H9 (cell line): ENCODE measurements at regions not wholly inside any gene's neighbourhood (a gene's known extent, or its start where the extent isn't known, plus 50 kb on each side); places are given as distances from the start of the nearest gene placed in this dataset.

Experiments
- DNase-seq: peaks from one replicate; pipeline ENCODE4 v3.0.0-alpha.2; 2017
- H2AFZ ChIP-seq: one replicate; pipeline ENCODE4 v1.6.1; 2013; ENCODE audit warnings: mild to moderate bottlenecking, low read length, control low read depth, moderate library complexity
- H2AK5ac ChIP-seq: 2 replicates; pipeline ENCODE4 v1.6.1; 2013; ENCODE audit warnings: low read length, control low read depth, mixed read lengths; ENCODE audit not compliant: insufficient read length
- H2BK120ac ChIP-seq: one replicate; pipeline ENCODE4 v1.6.1; 2013; ENCODE audit warnings: low read depth, mild to moderate bottlenecking, low read length, control low read depth, inconsistent platforms; ENCODE audit not compliant: poor library complexity, severe bottlenecking
- H2BK12ac ChIP-seq: 2 replicates; pipeline ENCODE4 v1.6.1; 2013; ENCODE audit warnings: low read length, control low read depth, mixed read lengths, low read depth; ENCODE audit not compliant: insufficient read length
- H2BK15ac ChIP-seq: 2 replicates; pipeline ENCODE4 v1.6.1; 2013; ENCODE audit warnings: low read depth, low read length, control low read depth
- H2BK20ac ChIP-seq: one replicate; pipeline ENCODE4 v1.6.1; 2013; ENCODE audit warnings: low read depth, mild to moderate bottlenecking, low read length, control low read depth, inconsistent platforms; ENCODE audit not compliant: poor library complexity, severe bottlenecking
- H2BK5ac ChIP-seq: 2 replicates; pipeline ENCODE4 v1.6.1; 2013; ENCODE audit warnings: low read length, control low read depth, mixed read lengths; ENCODE audit not compliant: insufficient read length
- H3K14ac ChIP-seq: 2 replicates; pipeline ENCODE4 v1.6.1; 2013; ENCODE audit warnings: low read length, control low read depth; ENCODE audit not compliant: insufficient read depth
- H3K18ac ChIP-seq: 2 replicates; pipeline ENCODE4 v1.6.1; 2013; ENCODE audit warnings: low read depth, mild to moderate bottlenecking, mixed read lengths, low read length, control low read depth; ENCODE audit not compliant: insufficient read length
- H3K23ac ChIP-seq: 2 replicates; pipeline ENCODE4 v1.6.1; 2013; ENCODE audit warnings: low read length, control low read depth, mixed read lengths, low read depth; ENCODE audit not compliant: insufficient read length
- H3K23me2 ChIP-seq: 2 replicates; pipeline ENCODE4 v1.6.1; 2013; ENCODE audit warnings: low read depth, mild to moderate bottlenecking, mixed read lengths, low read length, control low read depth; ENCODE audit not compliant: insufficient read length, poor library complexity, severe bottlenecking
- H3K27ac ChIP-seq: 2 replicates; pipeline ENCODE4 v1.5.1; 2013; ENCODE audit warnings: low read length, control low read depth, mixed read lengths, low read depth; ENCODE audit not compliant: insufficient read length
- H3K27me3 ChIP-seq: 2 replicates; pipeline ENCODE4 v1.6.1; 2013; ENCODE audit warnings: low read length, control low read depth, inconsistent platforms; ENCODE audit not compliant: insufficient read depth
- H3K4ac ChIP-seq: 2 replicates; pipeline ENCODE4 v1.6.1; 2013; ENCODE audit warnings: low read depth, mild to moderate bottlenecking, control low read depth, inconsistent platforms, low read length, moderate library complexity
- H3K4me1 ChIP-seq: 2 replicates; pipeline ENCODE4 v1.6.1; 2013; ENCODE audit warnings: low read length, control low read depth, inconsistent platforms; ENCODE audit not compliant: insufficient read depth
- H3K4me2 ChIP-seq: 2 replicates; pipeline ENCODE4 v1.6.1; 2013; ENCODE audit warnings: low read length, control low read depth, mixed read lengths; ENCODE audit not compliant: insufficient read length, insufficient read depth
- H3K56ac ChIP-seq: 2 replicates; pipeline ENCODE4 v1.6.1; 2013; ENCODE audit warnings: low read depth, mild to moderate bottlenecking, mixed read lengths, low read length, control low read depth; ENCODE audit not compliant: insufficient read length
- H3K79me1 ChIP-seq: 2 replicates; pipeline ENCODE4 v1.6.1; 2013; ENCODE audit warnings: low read depth, mild to moderate bottlenecking, moderate library complexity, low read length, control low read depth, inconsistent platforms; ENCODE audit not compliant: insufficient read depth, poor library complexity, severe bottlenecking
- H3K79me2 ChIP-seq: 2 replicates; pipeline ENCODE4 v1.6.1; 2013; ENCODE audit warnings: low read length, control low read depth, inconsistent platforms; ENCODE audit not compliant: insufficient read depth
- H3K9ac ChIP-seq: 2 replicates; pipeline ENCODE4 v1.6.1; 2013; ENCODE audit warnings: low read length, control low read depth, mixed read lengths; ENCODE audit not compliant: insufficient read length; ENCODE audit errors: extremely low read depth
- H3K9me3 ChIP-seq: one replicate; pipeline ENCODE4 v1.6.1; 2013; ENCODE audit warnings: low read depth, low read length, inconsistent platforms; ENCODE audit not compliant: control insufficient read depth
- H3T11ph ChIP-seq: one replicate; pipeline ENCODE4 v1.6.1; 2013; ENCODE audit warnings: mild to moderate bottlenecking, low read length, control low read depth, inconsistent platforms
- H4K20me1 ChIP-seq: one replicate; pipeline ENCODE4 v1.6.1; 2013; ENCODE audit not compliant: control insufficient read depth, insufficient read length, insufficient read depth
- H4K5ac ChIP-seq: 2 replicates; pipeline ENCODE4 v1.6.1; 2013; ENCODE audit warnings: low read depth, mild to moderate bottlenecking, mixed read lengths, low read length, control low read depth; ENCODE audit not compliant: insufficient read length
- H4K8ac ChIP-seq: replicated peaks from 2 replicates; pipeline ENCODE4 v1.6.1; 2013; ENCODE audit warnings: low read length, control low read depth, mixed read lengths, low read depth; ENCODE audit not compliant: insufficient read length
- H4K91ac ChIP-seq: 2 replicates; pipeline ENCODE4 v1.6.1; 2013; ENCODE audit warnings: low read depth, mild to moderate bottlenecking, moderate library complexity, mixed read lengths, low read length, control low read depth; ENCODE audit not compliant: insufficient read length
- H3K27ac Mint-ChIP-seq, 3 experiments: 2 replicates in 2 of 3; 3 replicates in 1 of 3; pipeline ENCODE4 v1.8.0; 2020 to 2021; ENCODE audit warnings: mixed read lengths in 3 of 3, mild to moderate bottlenecking in 1 of 3, moderate library complexity in 1 of 3
- H3K27me3 Mint-ChIP-seq: 2 replicates; pipeline ENCODE4 v1.8.0; 2021; ENCODE audit warnings: low read depth, mild to moderate bottlenecking, moderate library complexity, mixed read lengths
- H3K36me3 Mint-ChIP-seq, 3 experiments: 2 replicates in 2 of 3; 3 replicates in 1 of 3; pipeline ENCODE4 v1.8.0; 2020 to 2021; ENCODE audit warnings: low read depth in 3 of 3, mixed read lengths in 3 of 3; ENCODE audit not compliant: insufficient read depth in 1 of 3
- H3K4me1 Mint-ChIP-seq, 2 experiments: 2 replicates each; pipeline ENCODE4 v1.8.0; 2020; ENCODE audit warnings: mixed read lengths in 2 of 2
- H3K4me3 Mint-ChIP-seq, 2 experiments: 2 replicates in 1 of 2; 3 replicates in 1 of 2; pipeline ENCODE4 v1.8.0; 2020 to 2021; ENCODE audit warnings: mild to moderate bottlenecking in 2 of 2, mixed read lengths in 2 of 2, moderate library complexity in 1 of 2
- H3K9me3 Mint-ChIP-seq, 2 experiments: 2 replicates in 1 of 2; 3 replicates in 1 of 2; pipeline ENCODE4 v1.8.0; 2020; ENCODE audit warnings: mild to moderate bottlenecking in 2 of 2, mixed read lengths in 2 of 2, moderate library complexity in 1 of 2
- WGBS: extraction: QIAGEN DNeasy Blood & Tissue Kit; methylation state at CpG from one replicate; pipeline ENCODE4 v1.1.7; 2013; ENCODE audit warnings: missing lambda C conversion rate, low lambda C conversion rate, mixed read lengths; ENCODE audit not compliant: insufficient read length; ENCODE audit errors: extremely low coverage; 5-methylcytosine and 5-hydroxymethylcytosine counted together
- TF ChIP-seq, protein P1 (sequence below): fragments of 200-600 bp; sonication (generic); conservative IDR thresholded peaks from 3 replicates; pipeline ENCODE4 v1.8.0; 2021; ENCODE audit warnings: antibody characterized with exemption, mild to moderate bottlenecking

DNA sequence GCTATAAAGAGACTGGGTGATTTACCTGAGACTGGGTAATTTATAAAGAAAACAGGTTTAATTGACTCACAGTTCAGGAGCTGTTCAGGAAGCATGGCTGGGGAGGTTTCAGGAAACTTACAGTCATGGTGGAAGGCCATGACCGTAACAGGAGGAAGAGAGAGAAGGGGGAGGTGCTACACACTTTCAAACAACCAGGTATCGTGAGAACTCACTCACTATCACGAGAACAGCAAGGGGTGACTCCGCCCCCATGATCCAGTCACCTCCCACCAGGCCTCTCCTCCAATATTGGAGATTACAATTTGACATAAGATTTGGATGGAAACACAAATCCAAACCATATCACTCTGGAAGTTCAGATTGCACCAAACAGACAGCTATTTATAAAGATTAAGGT lies 59.8 kb upstream of the ARHGAP21 start:
- Histone ChIP-seq H3K56ac (no peak overlapping the region), H3K23ac (no peak overlapping the region), H4K5ac (no peak overlapping the region), H3K23me2 (no peaks in the 10 kb centered on the region), H2BK15ac (no peak overlapping the region), H2AFZ (no peak overlapping the region), H4K20me1 (no peaks in the 10 kb centered on the region), H3K27me3 (no peaks in the 10 kb centered on the region), H3K79me2 (no peaks in the 10 kb centered on the region), H3K4ac (no peak overlapping the region), H3K4me2 (no peak overlapping the region), H2AK5ac (no peak overlapping the region), H3K14ac (no peak overlapping the region), H2BK120ac (no peak overlapping the region), H3K79me1 (no peaks in the 10 kb centered on the region), H2BK12ac (no peak overlapping the region), H3K4me1 (no peaks in the 10 kb centered on the region), H2BK20ac (no peak overlapping the region), H3K9ac (no peak overlapping the region), H4K91ac (no peak overlapping the region), H2BK5ac (no peak overlapping the region), H4K8ac (no peak overlapping the region), H3K18ac (no peak overlapping the region), H3K27ac (no peak overlapping the region), H3T11ph (no peak overlapping the region), H3K9me3 (no peaks in the 10 kb centered on the region)
- Mint-ChIP-seq H3K36me3 (no peaks in the 10 kb centered on the region), H3K4me3 (no peak overlapping the region), H3K9me3 (no peaks in the 10 kb centered on the region), H3K4me1 (no peaks in the 10 kb centered on the region), H3K27ac (no peak overlapping the region), H3K27me3 (no peaks in the 10 kb centered on the region)
- TF ChIP-seq, protein P1, sequence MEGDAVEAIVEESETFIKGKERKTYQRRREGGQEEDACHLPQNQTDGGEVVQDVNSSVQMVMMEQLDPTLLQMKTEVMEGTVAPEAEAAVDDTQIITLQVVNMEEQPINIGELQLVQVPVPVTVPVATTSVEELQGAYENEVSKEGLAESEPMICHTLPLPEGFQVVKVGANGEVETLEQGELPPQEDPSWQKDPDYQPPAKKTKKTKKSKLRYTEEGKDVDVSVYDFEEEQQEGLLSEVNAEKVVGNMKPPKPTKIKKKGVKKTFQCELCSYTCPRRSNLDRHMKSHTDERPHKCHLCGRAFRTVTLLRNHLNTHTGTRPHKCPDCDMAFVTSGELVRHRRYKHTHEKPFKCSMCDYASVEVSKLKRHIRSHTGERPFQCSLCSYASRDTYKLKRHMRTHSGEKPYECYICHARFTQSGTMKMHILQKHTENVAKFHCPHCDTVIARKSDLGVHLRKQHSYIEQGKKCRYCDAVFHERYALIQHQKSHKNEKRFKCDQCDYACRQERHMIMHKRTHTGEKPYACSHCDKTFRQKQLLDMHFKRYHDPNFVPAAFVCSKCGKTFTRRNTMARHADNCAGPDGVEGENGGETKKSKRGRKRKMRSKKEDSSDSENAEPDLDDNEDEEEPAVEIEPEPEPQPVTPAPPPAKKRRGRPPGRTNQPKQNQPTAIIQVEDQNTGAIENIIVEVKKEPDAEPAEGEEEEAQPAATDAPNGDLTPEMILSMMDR: no peak
- no peak for DNase-seq
- WGBS: no CpG with 5 or more reads among the region's 4 CpGs
